Stimulated activated effector memory CD8-positive, alpha-beta T cell treated with anti-CD3 and anti-CD28 coated beads, Interleukin-12 subunit alpha, Interleukin-12 subunit beta, amount 100 ng/mL, for 72 hours (primary cell): ENCODE measurements at regions not wholly inside any gene's neighbourhood (a gene's known extent, or its start where the extent isn't known, plus 50 kb on each side); places are given as distances from the start of the nearest gene placed in this dataset.
"Not testable (repeated sequence)": the region's sequence is repeated elsewhere in the genome, so short reads cannot be mapped to it uniquely, and the experiment has no call there.

Source experiments
- ATAC-seq: fragments of 150-1000 bp; cut with Tn5 transposase; 2 replicates; pipeline ENCODE4 v1.10.0; 2021
- DNase-seq, 2 donors: peaks; one replicate each; pipeline ENCODE4 v3.0.0; 2021 to 2022; ENCODE audit warnings: low spot score in 2 of 2
- H3K27ac Mint-ChIP-seq: one replicate; pipeline ENCODE4 v1.8.0; 2022; ENCODE audit warnings: mild to moderate bottlenecking, mixed read lengths
- H3K36me3 Mint-ChIP-seq: one replicate; pipeline ENCODE4 v1.8.0; 2022; ENCODE audit warnings: mild to moderate bottlenecking, mixed read lengths
- H3K4me1 Mint-ChIP-seq: one replicate; pipeline ENCODE4 v1.8.0; 2022; ENCODE audit warnings: mixed read lengths
- H3K4me3 Mint-ChIP-seq: one replicate; pipeline ENCODE4 v1.8.0; 2022; ENCODE audit warnings: mild to moderate bottlenecking, mixed read lengths
- H3K9me3 Mint-ChIP-seq: one replicate; pipeline ENCODE4 v1.8.0; 2022; ENCODE audit warnings: mixed read lengths

DNA sequence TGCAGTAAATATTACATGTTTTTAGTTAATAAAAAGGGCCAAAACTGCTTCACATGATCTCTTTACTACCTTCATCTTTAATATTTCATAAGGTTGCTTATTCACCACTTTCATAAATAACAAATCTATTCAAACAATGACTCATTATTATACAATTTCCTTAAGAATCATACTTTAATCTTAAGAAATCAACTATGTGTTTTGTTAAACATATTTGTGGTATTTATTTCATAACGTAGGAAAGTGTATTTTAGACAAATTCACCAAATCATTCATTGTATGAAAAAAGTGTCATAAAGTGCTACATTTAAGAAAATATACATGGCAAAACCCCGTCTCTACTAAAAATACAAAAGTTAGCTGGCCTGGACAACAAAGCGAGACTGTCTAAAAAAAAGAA is 150.5 kb upstream of the RXFP1 start:
- Mint-ChIP-seq H3K9me3 (peaks cover 10% of the 10 kb centered on the region), H3K4me1 (no peaks in the 10 kb centered on the region), H3K36me3 (no peaks in the 10 kb centered on the region), H3K4me3 (no peak overlapping the region), H3K27ac (no peak overlapping the region)
- no peak for ATAC-seq
- no peak for DNase-seq

DNA sequence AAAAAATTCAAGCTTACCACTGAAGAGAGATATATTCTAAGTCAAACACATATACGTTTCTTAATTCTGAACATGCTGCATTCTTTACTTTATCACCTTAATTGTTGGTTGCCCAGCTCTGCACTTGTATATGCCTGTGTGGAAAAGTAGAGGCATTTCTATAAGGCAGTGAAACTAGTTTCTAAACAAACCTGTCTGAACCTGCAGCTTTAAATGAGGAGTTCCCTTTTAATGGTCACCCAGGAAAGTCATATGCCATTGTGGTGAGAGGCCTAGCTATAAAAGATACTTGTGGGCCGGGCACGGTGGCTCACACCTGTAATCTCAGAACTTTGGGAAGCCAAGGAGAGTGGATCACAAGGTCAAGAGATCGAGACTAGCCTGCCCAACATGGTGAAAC is 147.4 kb upstream of the RXFP1 start:
- ATAC-seq (no peak), DNase-seq (no peak)
- Mint-ChIP-seq H3K4me1 (no peaks in the 10 kb centered on the region), H3K9me3 (peaks cover 3% of the 10 kb centered on the region), H3K4me3 (no peak overlapping the region), H3K36me3 (no peaks in the 10 kb centered on the region), H3K27ac (no peak overlapping the region)

DNA sequence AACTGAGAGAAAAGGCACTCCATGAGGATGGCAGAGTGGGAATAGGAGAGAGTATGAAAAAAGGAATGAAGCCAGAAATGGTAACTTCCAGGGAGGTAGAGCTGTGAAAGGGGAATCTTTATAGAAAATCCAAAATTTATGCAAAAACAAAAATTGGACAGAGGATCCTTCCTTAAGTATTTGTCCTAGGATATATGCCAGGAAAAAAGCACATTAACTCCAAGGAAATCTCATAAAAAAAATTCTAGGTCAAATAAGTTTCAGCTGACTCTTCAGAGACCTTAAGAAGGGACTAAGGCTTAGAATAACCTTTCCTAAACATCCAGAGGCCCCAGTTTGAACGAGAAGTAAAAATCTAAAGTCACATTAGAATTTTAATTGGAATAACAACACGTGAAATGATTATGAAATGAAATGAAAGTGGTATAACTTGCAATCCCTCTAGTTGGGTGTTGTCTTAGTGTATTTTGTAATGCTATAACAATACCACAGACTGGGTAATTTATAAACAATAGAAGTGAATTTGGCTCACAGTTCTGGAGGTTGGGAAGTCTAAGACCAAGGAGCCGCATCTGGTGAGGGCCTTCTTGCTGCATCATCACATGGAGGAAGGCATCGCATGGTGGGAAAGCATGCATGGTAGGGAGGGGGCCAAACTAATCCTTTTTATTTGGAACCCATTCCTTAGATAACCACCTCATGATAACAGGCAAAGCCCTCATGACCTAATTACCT is 145.4 kb upstream of the RXFP1 start:
- Mint-ChIP-seq H3K4me3 (no peak overlapping the region), H3K9me3 (no peaks in the 10 kb centered on the region), H3K36me3 (no peaks in the 10 kb centered on the region), H3K4me1 (no peaks in the 10 kb centered on the region), H3K27ac (no peak overlapping the region)
- no peak for ATAC-seq
- DNase-seq = no peak

DNA sequence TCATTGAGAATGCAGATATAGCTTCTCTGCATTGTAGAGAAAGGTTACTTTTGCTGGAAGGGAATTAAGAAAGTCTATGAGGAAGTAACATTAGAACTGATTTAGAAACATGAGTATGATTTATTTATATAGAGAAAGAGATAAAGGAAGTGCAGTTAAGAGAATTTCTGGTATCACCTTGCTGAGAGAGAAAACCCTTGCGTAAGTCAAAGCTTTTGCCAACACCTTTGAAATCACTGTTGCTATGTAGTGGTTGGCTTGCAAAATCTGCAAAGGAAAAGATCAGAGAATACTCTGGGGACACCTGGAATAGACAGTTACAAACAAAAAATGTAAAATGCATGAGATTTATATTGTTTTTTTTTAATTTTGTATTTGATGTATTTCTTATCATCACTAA is 137.3 kb upstream of the RXFP1 start:
- no peaks in the 10 kb centered on the region for H3K36me3 Mint-ChIP-seq
- H3K9me3 Mint-ChIP-seq = no peaks in the 10 kb centered on the region
- DNase-seq = no peak

DNA sequence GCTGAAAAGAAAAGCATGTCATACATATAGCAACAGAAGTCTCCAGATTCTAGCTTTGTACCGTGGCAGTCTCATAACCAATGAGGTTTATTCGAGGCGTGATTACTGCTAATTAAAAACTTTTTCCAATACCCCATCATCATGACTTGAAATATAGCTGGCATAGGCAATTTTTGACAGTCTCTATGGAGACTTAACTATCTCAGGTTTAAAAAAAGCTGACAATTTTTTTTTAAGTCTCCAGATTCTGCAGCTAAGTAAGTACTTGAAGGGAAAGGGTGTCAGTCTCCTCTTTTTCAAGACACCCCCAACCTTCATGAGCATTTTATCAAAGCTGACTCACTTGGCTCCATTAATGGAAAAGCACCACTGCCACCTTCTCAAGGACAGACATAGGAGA is 126.3 kb upstream of the RXFP1 start:
- no peaks in the 10 kb centered on the region for H3K9me3 Mint-ChIP-seq
- no peak overlapping the region for H3K27ac Mint-ChIP-seq
- no peak for DNase-seq
- no peaks in the 10 kb centered on the region for H3K36me3 Mint-ChIP-seq
- H3K4me3 Mint-ChIP-seq = no peak overlapping the region
- no peaks in the 10 kb centered on the region for H3K4me1 Mint-ChIP-seq
- no peak for ATAC-seq

More for the DNA sequence above, 137.3 kb upstream of the RXFP1 start:
- Mint-ChIP-seq H3K4me3 (no peak overlapping the region), H3K27ac (no peak overlapping the region), H3K4me1 (no peaks in the 10 kb centered on the region)
- no peak for ATAC-seq

DNA sequence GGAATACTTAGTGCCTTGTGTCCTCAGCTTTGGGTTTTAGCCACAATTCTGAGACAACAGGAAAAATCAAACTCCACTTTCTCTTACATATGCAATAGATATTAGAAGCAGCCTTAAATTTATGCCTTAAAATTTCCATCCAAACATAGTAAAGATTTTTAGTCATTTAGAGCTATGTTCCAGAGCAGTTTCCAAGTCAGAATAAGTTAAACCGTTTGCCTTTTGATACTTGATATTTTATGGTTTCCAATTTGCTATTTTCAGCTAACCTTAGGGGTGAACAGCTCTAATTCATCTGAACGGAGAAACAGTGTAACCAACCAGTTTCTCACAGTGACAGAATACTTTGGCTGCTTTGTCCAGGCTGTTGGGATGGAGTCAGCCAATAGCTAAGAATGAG is 125.8 kb upstream of the RXFP1 start:
- no peaks in the 10 kb centered on the region for H3K4me1 Mint-ChIP-seq
- DNase-seq (no peak), ATAC-seq (no peak)
- no peaks in the 10 kb centered on the region for H3K9me3 Mint-ChIP-seq
- no peak overlapping the region for H3K4me3 Mint-ChIP-seq
- no peak overlapping the region for H3K27ac Mint-ChIP-seq
- H3K36me3 Mint-ChIP-seq = no peaks in the 10 kb centered on the region

DNA sequence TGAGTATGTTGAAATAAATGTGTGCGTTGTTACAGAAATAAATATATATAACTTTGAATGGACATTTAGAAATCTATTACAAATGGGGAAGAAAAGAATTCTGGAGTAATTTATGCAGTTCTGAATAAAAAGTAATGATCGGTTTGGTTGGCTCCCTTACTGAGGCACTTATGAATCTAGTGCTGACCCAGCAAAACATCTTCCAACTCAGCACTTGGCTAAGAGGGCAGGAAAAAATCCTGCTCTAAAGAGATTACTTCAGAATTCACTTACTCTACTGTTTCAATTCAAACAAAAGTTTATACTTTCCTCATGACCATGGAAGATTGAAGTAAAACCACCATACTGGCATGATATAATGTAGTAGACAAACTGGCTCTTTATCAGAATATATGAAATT is 123.9 kb upstream of the RXFP1 start:
- no peak overlapping the region for H3K4me3 Mint-ChIP-seq
- no peak for ATAC-seq
- H3K36me3 Mint-ChIP-seq = no peaks in the 10 kb centered on the region
- no peaks in the 10 kb centered on the region for H3K4me1 Mint-ChIP-seq
- H3K27ac Mint-ChIP-seq = no peak overlapping the region
- DNase-seq = no peak
- H3K9me3 Mint-ChIP-seq = no peaks in the 10 kb centered on the region

DNA sequence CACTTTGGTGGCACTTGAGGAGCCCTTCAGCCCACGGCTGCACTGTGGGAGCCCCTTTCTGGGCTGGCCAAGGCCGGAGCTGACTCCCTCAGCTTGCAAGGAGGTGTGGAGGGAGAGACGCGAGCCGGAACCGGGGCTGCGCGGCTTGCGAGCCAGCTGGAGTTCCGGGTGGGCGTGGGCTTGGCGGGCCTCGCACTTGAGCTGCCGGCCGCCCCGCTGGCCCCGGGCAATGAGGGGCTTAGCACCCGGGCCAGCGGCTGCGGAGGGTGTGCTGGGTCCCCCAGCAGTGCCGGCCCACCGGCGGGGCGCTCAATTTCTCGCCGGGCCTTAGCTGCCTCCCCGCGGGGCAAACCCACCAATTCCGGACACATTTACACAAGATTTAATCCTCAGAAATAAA is 113.7 kb upstream of the RXFP1 start:
- DNase-seq, H3K9me3 Mint-ChIP-seq, H3K27ac Mint-ChIP-seq, H3K4me3 Mint-ChIP-seq, H3K36me3 Mint-ChIP-seq, H3K4me1 Mint-ChIP-seq, ATAC-seq: not testable (repeated sequence)

DNA sequence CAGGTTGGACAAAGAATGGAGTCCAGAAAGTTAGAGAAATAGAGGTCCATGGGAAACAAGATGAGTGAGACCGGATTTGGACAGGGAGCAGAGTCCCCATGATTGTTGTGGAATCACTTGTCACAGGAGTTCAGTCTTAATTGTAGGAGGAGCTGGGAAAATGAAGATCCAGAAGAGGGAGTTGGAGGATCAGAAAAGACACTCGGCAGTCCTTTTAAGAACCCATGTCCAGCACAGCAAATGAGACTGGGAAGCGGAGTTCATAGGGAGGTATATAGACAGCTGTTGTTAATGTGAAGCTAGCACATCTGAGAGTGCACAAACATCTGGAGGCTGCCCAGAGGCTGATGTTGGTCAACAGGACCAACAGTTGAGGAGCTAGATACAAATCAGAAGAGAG is 111.4 kb upstream of the RXFP1 start:
- H3K36me3 Mint-ChIP-seq = no peaks in the 10 kb centered on the region
- H3K9me3 Mint-ChIP-seq = peaks cover 3% of the 10 kb centered on the region
- no peak overlapping the region for H3K4me3 Mint-ChIP-seq
- H3K27ac Mint-ChIP-seq = no peak overlapping the region
- DNase-seq (no peak), ATAC-seq (no peak)
- H3K4me1 Mint-ChIP-seq = no peaks in the 10 kb centered on the region

DNA sequence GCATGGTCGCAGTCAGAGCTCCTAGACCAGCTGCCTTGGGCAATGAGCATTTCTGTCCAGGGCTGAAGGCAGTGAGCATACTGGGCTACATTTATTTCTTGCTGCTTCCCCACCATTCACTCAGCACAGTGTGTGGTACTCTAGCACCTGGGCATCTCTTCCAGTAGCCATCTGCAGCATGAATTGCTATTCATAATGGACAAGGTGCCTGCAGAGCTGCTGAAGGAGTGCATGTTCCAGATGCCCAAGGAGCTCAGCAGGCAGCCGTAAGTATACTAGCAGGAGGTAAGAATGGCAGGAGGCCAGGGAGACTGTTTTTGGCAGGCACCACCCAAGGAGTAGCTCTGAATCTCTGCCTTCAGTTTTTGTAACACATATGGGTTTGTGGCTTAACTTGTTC is 110.4 kb upstream of the RXFP1 start:
- H3K4me1 Mint-ChIP-seq = no peaks in the 10 kb centered on the region
- H3K9me3 Mint-ChIP-seq = peaks cover 6% of the 10 kb centered on the region
- no peak for DNase-seq
- no peak overlapping the region for H3K4me3 Mint-ChIP-seq
- H3K36me3 Mint-ChIP-seq = no peaks in the 10 kb centered on the region
- no peak overlapping the region for H3K27ac Mint-ChIP-seq
- peak; percentile 31 for ATAC-seq

DNA sequence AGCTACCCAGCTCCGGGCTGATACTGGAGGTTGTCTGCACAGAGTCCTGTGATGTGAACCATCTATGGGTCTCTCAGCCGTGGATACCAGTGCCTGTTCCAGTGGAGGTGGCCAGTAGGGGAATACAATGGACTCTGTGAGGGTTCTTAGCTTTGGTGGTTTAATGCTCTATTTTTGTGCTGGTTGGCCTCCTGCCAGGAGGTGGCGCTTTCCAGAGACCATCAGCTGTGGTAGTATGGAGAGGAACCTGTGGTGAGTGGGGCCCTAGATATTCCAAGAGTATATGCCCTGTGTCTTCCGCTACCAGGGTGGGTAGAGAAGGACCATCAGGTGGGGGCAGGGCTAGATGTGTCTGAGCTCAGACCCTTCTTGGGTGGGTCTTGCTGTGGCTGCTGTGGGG is 103.0 kb upstream of the RXFP1 start:
- H3K4me3 Mint-ChIP-seq, H3K36me3 Mint-ChIP-seq, H3K4me1 Mint-ChIP-seq, H3K27ac Mint-ChIP-seq, DNase-seq, ATAC-seq, H3K9me3 Mint-ChIP-seq: not testable (repeated sequence)

DNA sequence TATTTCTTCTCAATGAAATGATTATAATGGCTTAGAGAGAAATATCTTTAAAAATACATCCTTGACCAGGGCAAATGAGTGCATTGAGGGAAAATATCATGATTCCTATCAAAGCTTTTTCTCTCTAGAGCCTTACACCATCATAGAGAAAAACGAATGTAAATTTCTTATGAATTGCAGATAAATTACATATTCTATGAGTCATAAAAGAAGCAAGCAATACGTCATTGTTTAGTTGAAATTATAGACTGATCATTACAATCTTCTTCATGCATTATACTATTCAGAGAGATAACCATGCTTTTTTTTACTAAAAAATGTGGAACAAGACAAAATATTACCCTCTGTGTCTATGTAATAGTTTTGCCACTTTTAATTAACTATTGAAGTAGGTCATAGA is 100.9 kb upstream of the RXFP1 start:
- Mint-ChIP-seq H3K4me1 (no peaks in the 10 kb centered on the region), H3K36me3 (no peaks in the 10 kb centered on the region), H3K4me3 (no peak overlapping the region), H3K9me3 (peaks cover 11% of the 10 kb centered on the region), H3K27ac (no peak overlapping the region)
- no peak for DNase-seq
- no peak for ATAC-seq

DNA sequence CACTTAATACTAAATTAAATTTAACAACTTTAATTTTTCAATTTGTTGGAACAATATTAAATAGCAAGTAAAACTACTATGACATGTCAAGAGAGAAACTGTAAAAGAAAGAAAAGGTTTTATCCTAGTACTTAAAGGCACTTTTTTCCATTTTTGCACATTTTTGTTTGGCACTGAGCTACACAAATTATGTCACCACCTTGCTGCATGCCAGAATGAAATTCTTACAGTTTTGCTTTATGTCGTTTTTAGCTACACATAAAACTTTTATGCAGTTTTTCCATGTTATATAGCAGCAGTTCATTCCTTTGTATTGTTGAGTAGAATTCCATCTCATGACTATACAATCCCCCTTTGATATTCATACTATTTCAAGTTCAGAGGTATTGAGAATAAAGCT is 99.1 kb upstream of the RXFP1 start:
- ATAC-seq = no peak
- H3K4me3 Mint-ChIP-seq = no peak overlapping the region

DNA sequence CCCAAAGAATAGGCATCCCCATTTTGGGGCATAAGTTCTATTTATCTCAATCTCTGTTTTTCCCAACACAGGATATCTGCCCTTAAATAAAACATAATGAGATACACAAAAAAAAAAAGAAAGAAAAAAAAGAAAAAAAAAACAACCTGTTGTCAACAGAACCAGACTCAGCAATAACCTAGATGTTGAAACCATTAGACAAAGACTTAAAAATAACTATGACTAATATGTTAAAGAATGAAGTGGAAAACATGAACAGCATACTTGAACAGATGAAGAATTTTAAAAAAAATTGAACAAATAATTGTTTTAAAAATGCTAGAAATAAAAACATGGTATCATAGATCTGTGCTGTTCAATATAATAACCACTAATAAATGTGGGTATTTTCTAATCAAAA is 93.4 kb upstream of the RXFP1 start:
- DNase-seq = no peak
- Mint-ChIP-seq H3K36me3 (no peaks in the 10 kb centered on the region), H3K9me3 (peaks cover 3% of the 10 kb centered on the region), H3K27ac (no peak overlapping the region), H3K4me3 (no peak overlapping the region), H3K4me1 (no peaks in the 10 kb centered on the region)
- no peak for ATAC-seq

More for the DNA sequence above, 99.1 kb upstream of the RXFP1 start:
- no peaks in the 10 kb centered on the region for H3K4me1 Mint-ChIP-seq
- H3K36me3 Mint-ChIP-seq = no peaks in the 10 kb centered on the region
- no peak for DNase-seq
- H3K9me3 Mint-ChIP-seq = peaks cover 5% of the 10 kb centered on the region
- no peak overlapping the region for H3K27ac Mint-ChIP-seq

DNA sequence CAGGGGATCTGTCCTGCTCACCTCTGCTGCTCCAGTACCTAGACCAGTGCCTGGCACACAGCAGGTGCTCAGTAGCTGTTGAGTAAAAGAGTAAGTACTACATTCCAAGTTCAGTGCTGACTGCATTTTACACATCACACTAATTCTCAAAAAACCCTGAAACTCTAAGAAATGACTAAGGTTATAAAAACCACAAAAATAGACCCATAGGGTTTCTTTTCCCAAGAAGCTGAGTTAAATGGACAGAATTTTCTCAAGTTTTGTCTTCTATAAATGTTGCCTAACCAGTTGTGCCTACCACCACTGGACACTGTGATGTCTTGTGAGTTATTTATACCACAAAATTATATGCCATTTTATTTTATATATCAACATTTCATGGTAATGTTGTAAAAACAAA is 78.9 kb upstream of the RXFP1 start:
- Mint-ChIP-seq H3K4me3 (no peak overlapping the region), H3K36me3 (no peaks in the 10 kb centered on the region), H3K4me1 (no peaks in the 10 kb centered on the region), H3K27ac (no peak overlapping the region), H3K9me3 (no peaks in the 10 kb centered on the region)
- no peak for DNase-seq
- ATAC-seq = peak; percentile 26

DNA sequence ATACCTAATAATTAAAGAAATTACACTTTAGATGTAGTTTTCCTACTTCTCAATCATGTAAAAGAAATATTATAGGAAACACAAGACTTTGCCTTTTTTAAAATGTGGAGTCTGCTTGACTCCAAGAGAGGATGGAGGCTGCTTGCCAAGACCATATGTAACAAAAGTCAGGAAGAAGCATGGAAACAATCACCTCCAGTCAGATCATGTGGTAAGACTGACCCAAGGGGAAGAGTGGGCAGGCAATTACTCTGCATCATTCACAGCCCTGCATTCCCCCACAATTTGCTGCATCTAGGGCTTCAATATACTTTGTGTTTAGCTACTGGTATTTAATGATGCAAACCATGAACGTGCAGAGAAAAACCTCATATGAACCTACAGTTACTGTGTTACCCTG is 78.0 kb upstream of the RXFP1 start:
- no peak for ATAC-seq
- no peaks in the 10 kb centered on the region for H3K9me3 Mint-ChIP-seq
- no peaks in the 10 kb centered on the region for H3K4me1 Mint-ChIP-seq
- DNase-seq = no peak
- no peaks in the 10 kb centered on the region for H3K36me3 Mint-ChIP-seq
- H3K27ac Mint-ChIP-seq = no peak overlapping the region
- no peak overlapping the region for H3K4me3 Mint-ChIP-seq

DNA sequence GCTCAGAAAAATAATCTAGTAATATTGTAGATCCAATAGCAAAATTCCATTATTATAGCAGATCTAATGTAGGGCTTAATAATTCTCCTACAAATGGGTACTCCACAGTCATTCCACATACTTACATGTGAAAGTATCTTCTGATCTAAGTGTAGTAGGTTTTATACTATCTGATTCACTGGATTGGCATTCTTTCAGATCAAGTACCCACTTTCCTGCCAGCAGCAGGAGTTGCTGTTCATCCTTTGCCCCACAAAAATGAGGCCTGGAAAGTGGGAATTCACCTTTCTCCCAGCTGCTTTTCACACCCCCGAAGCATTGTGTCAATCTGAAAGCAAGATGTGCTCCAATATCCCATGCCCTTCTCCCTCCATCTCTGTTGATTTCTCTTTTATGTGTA is 77.1 kb upstream of the RXFP1 start:
- no peak for DNase-seq
- no peak overlapping the region for H3K27ac Mint-ChIP-seq
- H3K4me1 Mint-ChIP-seq = no peaks in the 10 kb centered on the region
- H3K9me3 Mint-ChIP-seq = no peaks in the 10 kb centered on the region
- ATAC-seq = no peak
- no peaks in the 10 kb centered on the region for H3K36me3 Mint-ChIP-seq
- H3K4me3 Mint-ChIP-seq = no peak overlapping the region
